Heart left ventricle (tissue), 13 donors: ENCODE measurements at regions not wholly inside any gene's neighbourhood (a gene's known extent, or its start where the extent isn't known, plus 50 kb on each side); places are given as distances from the start of the nearest gene placed in this dataset.

Source experiments
- POLR2A ChIP-seq, 2 donors: fragments of 450-650 bp; IDR thresholded peaks; one replicate each; pipeline ENCODE4 v1.6.1; 2017; ENCODE audit warnings: antibody characterized with exemption in 2 of 2, mild to moderate bottlenecking in 2 of 2, moderate library complexity in 2 of 2
- TF ChIP-seq, protein P1 (sequence below), 12 donors: fragments of 200-600 bp; sonication (generic) in 4 of 12; IDR thresholded peaks; one replicate each; pipeline versions ENCODE4 v1.5.0 to v1.8.0; 2018 to 2022; ENCODE audit warnings: antibody characterized with exemption in 12 of 12, mild to moderate bottlenecking in 5 of 12
- donor health status: ischemic (EF 13 %, LVEDD 7.1; RV severe dilation, severe dysfunction).
- donor health status: DM: no; HTN: yes; CAD: no.
- donor health status: DM: no; HTN: no; CAD: no.
- donor health status: ischemic (EF 25% LVEDD 6.9; RV normal size, moderate dysfunction).
- donor health status: ischemic (EF 25% LVEDD 5.7; RV mildly dilated, moderate dysfunction).
- donor health status: ischemic (EF 35%, LVEDD 5.7; RV mildly dilated, moderate dysfunction).
- donor health status: nonischemic (EF 11% LVEDD 7.7; RV severe dilation, severe dysfunction).
- donor health status: DM: yes; HTN: yes; CAD: no.
- donor health status: PGD.
- donor health status: ischemic (EF 29% LVEDD 5.4; RV normal size, mild dysfunction).
- donor health status: nonischemic (EF 23%, LVEDD 6.1; RV moderate dilation, normal function).

GRCh38 chr1:208641579-208642280, 397.5 kb upstream of the PLXNA2 start:
- no peak for TF ChIP-seq POLR2A (IDR thresholded peaks at IDR 0.05)
- TF ChIP-seq, protein P1, sequence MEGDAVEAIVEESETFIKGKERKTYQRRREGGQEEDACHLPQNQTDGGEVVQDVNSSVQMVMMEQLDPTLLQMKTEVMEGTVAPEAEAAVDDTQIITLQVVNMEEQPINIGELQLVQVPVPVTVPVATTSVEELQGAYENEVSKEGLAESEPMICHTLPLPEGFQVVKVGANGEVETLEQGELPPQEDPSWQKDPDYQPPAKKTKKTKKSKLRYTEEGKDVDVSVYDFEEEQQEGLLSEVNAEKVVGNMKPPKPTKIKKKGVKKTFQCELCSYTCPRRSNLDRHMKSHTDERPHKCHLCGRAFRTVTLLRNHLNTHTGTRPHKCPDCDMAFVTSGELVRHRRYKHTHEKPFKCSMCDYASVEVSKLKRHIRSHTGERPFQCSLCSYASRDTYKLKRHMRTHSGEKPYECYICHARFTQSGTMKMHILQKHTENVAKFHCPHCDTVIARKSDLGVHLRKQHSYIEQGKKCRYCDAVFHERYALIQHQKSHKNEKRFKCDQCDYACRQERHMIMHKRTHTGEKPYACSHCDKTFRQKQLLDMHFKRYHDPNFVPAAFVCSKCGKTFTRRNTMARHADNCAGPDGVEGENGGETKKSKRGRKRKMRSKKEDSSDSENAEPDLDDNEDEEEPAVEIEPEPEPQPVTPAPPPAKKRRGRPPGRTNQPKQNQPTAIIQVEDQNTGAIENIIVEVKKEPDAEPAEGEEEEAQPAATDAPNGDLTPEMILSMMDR (IDR thresholded peaks at IDR 0.05), result no peak
